Kidney (tissue), 13 donors: ENCODE measurements at regions not wholly inside any gene's neighbourhood (a gene's known extent, or its start where the extent isn't known, plus 50 kb on each side); places are given as distances from the start of the nearest gene placed in this dataset.

Experiments used
- DNase-seq, 5 donors: peaks; one replicate each; pipeline ENCODE4 v3.0.0-alpha.2; 2013 to 2020
- FAIRE-seq: peaks from 2 replicates; lab custom pipeline; 2012; peaks lifted over from hg19 to GRCh38; lab: Jason Lieb, UNC
- H3K27ac ChIP-seq, 2 donors: one replicate each; pipeline ENCODE4 v1.7.0; 2013; ENCODE audit warnings: low read depth in 2 of 2, low read length in 2 of 2, inconsistent platforms in 1 of 2
- H3K27me3 ChIP-seq: one replicate; pipeline ENCODE4 v1.7.1; 2013; ENCODE audit warnings: low read length, inconsistent platforms; ENCODE audit not compliant: control insufficient read depth, insufficient read depth
- H3K36me3 ChIP-seq, 3 donors: one replicate each; pipeline versions ENCODE4 v1.7.0 to v1.7.1; 2013; ENCODE audit warnings: low read length in 3 of 3, control low read depth in 1 of 3, inconsistent platforms in 1 of 3; ENCODE audit not compliant: insufficient read depth in 3 of 3, control insufficient read depth in 2 of 3
- H3K4me1 ChIP-seq, 3 donors: one replicate each; pipeline versions ENCODE4 v1.7.0 to v1.7.1; 2013; ENCODE audit warnings: low read length in 3 of 3, inconsistent platforms in 1 of 3, low read depth in 1 of 3; ENCODE audit not compliant: control insufficient read depth in 2 of 3, insufficient read depth in 2 of 3
- H3K4me3 ChIP-seq, 3 donors: one replicate each; pipeline versions ENCODE4 v1.7.0 to v1.8.1; 2013; ENCODE audit warnings: low read length in 3 of 3, control low read depth in 1 of 3, inconsistent platforms in 1 of 3
- H3K9ac ChIP-seq, 3 donors: one replicate each; pipeline versions ENCODE4 v1.7.0 to v1.7.1; 2013; ENCODE audit warnings: low read length in 3 of 3, control low read depth in 1 of 3, inconsistent platforms in 1 of 3
- H3K9me3 ChIP-seq, 3 donors: one replicate each; pipeline versions ENCODE4 v1.7.0 to v1.7.1; 2013; ENCODE audit warnings: low read length in 3 of 3, control low read depth in 1 of 3, inconsistent platforms in 1 of 3; ENCODE audit not compliant: control insufficient read depth in 2 of 3, insufficient read depth in 1 of 3
- intact Hi-C: fragments of 100-400 bp; cut with DNase I; formaldehyde crosslinking; loops from one replicate; pipeline ENCODE4 v1.11.1; 2022
- TF ChIP-seq, protein P1 (sequence below): IDR thresholded peaks from 3 replicates; pipeline ENCODE4 v1.5.1; 2012; ENCODE audit warnings: mild to moderate bottlenecking, moderate library complexity, borderline replicate concordance; ENCODE audit not compliant: insufficient read depth; ENCODE audit errors: extremely low read depth
- donor health status: control.
- donor health status: control.
- donor health status: control.
- donor health status: control.
- donor health status: control.
- donor health status: DM: yes; HTN: yes; CAD: no.
- donor health status: Normal renal cell carcinoma (clear cell type).

DNA sequence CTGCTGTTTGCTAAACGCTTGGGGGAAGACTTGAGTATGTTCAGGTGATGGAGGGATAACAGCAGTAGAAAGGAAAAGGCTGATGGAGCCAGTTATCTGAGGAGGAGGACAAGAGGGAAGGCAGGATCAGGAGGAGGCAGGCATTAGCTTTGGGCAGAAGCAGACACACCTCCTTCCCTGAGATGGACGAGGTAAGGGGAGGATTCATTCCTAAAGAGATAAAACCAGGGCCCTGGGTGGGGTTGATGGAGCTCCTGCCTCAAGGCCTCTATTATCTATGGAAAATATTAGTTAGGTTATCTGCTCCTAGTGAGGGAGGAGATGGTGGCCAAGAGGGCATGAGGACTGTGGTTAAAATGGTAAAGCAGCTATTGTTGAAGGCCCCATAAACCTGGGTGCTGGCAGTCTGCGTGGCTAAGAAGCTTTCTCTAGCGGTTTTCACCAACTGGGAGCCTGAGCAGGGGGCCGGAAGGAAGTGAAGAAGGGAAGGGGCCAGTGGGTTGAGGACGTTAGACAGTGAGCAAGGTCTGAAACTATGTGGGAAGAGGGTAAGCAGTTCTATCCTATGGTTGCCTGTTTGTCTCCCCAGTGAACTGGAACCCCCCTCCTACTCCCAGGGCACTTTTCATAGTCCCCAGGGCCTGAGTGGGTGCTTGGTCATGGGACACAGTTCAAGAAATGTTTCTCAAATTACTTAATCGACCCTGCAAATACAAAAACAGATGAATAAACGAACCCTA, 56.6 kb upstream of the HK2 start:
- intact Hi-C loops: no loop called here
- no peak for FAIRE-seq

DNA sequence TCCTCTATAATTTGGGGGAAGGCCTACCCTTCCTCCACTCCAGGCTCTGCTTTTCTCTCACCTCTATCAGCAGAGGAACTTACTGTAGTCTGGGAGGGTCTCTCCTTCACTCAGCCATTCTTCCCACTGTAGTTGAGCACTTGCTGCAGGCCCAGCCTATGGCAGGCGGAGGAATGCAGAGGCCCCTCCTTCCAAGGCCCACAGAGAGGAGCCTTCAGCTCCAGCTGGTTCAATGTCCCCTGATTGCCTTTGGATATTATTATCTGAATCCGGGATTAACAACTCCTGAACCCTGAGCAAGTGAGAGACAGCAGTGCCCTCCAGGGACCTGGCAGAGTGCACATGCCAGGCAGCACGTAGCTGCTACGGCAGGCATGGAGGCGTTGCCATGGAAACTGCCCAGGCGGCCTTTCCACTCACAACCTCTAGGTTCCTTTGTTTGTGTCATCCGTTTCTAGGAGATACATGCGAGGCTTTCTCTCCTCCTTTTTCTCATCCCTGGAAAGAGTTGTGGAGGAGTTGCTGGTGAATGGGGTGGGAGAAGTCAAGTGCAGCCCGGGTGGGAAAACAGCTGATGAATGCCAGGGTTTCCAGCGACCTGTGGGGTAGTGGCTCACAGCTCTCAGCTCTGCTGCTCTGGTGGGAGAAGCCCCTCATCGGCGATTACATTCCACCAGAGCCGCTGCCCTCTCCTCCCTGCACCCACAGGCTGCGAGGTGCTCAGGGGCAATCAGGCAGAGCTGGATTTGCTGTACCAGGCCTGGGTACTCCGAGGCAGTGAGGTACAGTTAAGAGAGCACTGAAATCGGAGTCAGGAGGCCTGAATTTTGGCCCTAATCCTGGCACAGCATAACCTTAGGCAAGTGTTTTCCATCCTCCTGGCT, 55.3 kb upstream of the HK2 start:
- intact Hi-C loops: no loop called here
- TF ChIP-seq, protein P1, sequence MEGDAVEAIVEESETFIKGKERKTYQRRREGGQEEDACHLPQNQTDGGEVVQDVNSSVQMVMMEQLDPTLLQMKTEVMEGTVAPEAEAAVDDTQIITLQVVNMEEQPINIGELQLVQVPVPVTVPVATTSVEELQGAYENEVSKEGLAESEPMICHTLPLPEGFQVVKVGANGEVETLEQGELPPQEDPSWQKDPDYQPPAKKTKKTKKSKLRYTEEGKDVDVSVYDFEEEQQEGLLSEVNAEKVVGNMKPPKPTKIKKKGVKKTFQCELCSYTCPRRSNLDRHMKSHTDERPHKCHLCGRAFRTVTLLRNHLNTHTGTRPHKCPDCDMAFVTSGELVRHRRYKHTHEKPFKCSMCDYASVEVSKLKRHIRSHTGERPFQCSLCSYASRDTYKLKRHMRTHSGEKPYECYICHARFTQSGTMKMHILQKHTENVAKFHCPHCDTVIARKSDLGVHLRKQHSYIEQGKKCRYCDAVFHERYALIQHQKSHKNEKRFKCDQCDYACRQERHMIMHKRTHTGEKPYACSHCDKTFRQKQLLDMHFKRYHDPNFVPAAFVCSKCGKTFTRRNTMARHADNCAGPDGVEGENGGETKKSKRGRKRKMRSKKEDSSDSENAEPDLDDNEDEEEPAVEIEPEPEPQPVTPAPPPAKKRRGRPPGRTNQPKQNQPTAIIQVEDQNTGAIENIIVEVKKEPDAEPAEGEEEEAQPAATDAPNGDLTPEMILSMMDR: no peak
- H3K36me3 ChIP-seq: no peaks in the 10 kb centered on the region
- no peaks in the 10 kb centered on the region for H3K9me3 ChIP-seq
- H3K4me1 ChIP-seq: no peaks in the 10 kb centered on the region
- FAIRE-seq: no peak
- H3K4me3 ChIP-seq: no peak overlapping the region
- H3K27ac ChIP-seq: no peak overlapping the region
- H3K27me3 ChIP-seq: no peaks in the 10 kb centered on the region
- no peak overlapping the region for H3K9ac ChIP-seq
- peak in 4 of 5 donors; percentile 81 to 91 (median 85) for DNase-seq

More for the DNA sequence above, 56.6 kb upstream of the HK2 start:
- TF ChIP-seq, protein P1: no peak
- Histone ChIP-seq H3K27me3 (no peaks in the 10 kb centered on the region), H3K4me3 (no peak overlapping the region), H3K36me3 (no peaks in the 10 kb centered on the region), H3K27ac (no peak overlapping the region), H3K9ac (no peak overlapping the region), H3K4me1 (no peaks in the 10 kb centered on the region), H3K9me3 (no peaks in the 10 kb centered on the region)
- DNase-seq: no peak

DNA sequence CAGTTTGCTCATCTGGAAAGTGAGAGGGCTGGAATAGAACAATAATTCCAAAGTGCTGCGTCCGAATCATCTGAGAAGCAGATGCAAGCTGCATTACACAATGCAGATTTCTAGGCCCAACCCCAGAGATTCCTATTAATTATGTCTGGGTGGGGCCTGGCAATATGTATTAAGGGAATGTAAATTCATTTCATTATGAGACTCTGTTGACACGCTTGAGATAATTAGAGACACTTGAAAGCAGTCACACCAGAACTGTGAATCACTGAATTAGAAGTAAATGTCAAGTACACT, 54.7 kb upstream of the HK2 start:
- no peaks in the 10 kb centered on the region for H3K9me3 ChIP-seq
- TF ChIP-seq, protein P1: no peak
- DNase-seq: no peak
- no peaks in the 10 kb centered on the region for H3K27me3 ChIP-seq
- no peaks in the 10 kb centered on the region for H3K4me1 ChIP-seq
- FAIRE-seq: no peak
- no peaks in the 10 kb centered on the region for H3K36me3 ChIP-seq
- intact Hi-C loops: no loop called here
- H3K9ac ChIP-seq: no peak overlapping the region
- H3K4me3 ChIP-seq: no peak overlapping the region
- H3K27ac ChIP-seq: no peak overlapping the region
